ENCODE measurements at regions not wholly inside any gene's neighbourhood (a gene's known extent, or its start where the extent isn't known, plus 50 kb on each side); places are given as distances from the start of the nearest gene placed in this dataset.

- ATAC-seq (ENCODE audit: insufficient read depth, low FRiP score) (no peak), DNase-seq (no peak)
- WGBS, 2 donors: 87 to 94% methylated on average over 4 of the region's 4 CpGs
- Histone ChIP-seq H3K9me3 (ENCODE audit: control insufficient read depth in 4 of 4, insufficient read depth in 3 of 4, low read length in 3 of 4) (peaks cover 0 to 1% (median 0%) of the 10 kb centered on the region in 4 donors), H3K27ac (ENCODE audit: low read depth in 1 of 2, low read length in 1 of 2) (no peak overlapping the region), H3K4me1 (ENCODE audit: control insufficient read depth in 5 of 5, insufficient read depth in 5 of 5, low read length in 5 of 5) (peaks cover 0 to 6% (median 0%) of the 10 kb centered on the region in 5 donors), H3K27me3 (ENCODE audit: control insufficient read depth in 3 of 3, insufficient read depth in 3 of 3, low read length in 2 of 3) (no peaks in the 10 kb centered on the region), H3K9ac (ENCODE audit: insufficient read depth in 1 of 2, low read length in 2 of 2) (no peak overlapping the region), H3K4me3 (no peak overlapping the region), H3K36me3 (ENCODE audit: control insufficient read depth in 4 of 4, insufficient read depth in 4 of 4, low read length in 4 of 4) (no peaks in the 10 kb centered on the region)
- TF ChIP-seq, protein P1, sequence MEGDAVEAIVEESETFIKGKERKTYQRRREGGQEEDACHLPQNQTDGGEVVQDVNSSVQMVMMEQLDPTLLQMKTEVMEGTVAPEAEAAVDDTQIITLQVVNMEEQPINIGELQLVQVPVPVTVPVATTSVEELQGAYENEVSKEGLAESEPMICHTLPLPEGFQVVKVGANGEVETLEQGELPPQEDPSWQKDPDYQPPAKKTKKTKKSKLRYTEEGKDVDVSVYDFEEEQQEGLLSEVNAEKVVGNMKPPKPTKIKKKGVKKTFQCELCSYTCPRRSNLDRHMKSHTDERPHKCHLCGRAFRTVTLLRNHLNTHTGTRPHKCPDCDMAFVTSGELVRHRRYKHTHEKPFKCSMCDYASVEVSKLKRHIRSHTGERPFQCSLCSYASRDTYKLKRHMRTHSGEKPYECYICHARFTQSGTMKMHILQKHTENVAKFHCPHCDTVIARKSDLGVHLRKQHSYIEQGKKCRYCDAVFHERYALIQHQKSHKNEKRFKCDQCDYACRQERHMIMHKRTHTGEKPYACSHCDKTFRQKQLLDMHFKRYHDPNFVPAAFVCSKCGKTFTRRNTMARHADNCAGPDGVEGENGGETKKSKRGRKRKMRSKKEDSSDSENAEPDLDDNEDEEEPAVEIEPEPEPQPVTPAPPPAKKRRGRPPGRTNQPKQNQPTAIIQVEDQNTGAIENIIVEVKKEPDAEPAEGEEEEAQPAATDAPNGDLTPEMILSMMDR (IDR thresholded peaks at IDR 0.05; ENCODE audit: control extremely low read depth, extremely low read depth): no peak
Observed at GRCh38 chr5:51669095-51669494, 285.8 kb downstream of the ISL1 start.

GRCh38 chr5:51678330-51678729 lies 295.1 kb downstream of the ISL1 start:
- Histone ChIP-seq H3K36me3 (ENCODE audit: control insufficient read depth in 4 of 4, insufficient read depth in 4 of 4, low read length in 4 of 4) (no peaks in the 10 kb centered on the region), H3K27me3 (ENCODE audit: control insufficient read depth in 3 of 3, insufficient read depth in 3 of 3, low read length in 2 of 3) (no peaks in the 10 kb centered on the region), H3K4me1 (ENCODE audit: control insufficient read depth in 5 of 5, insufficient read depth in 5 of 5, low read length in 5 of 5) (peaks cover 0 to 3% (median 0%) of the 10 kb centered on the region in 5 donors), H3K27ac (ENCODE audit: low read depth in 1 of 2, low read length in 1 of 2) (no peak overlapping the region), H3K4me3 (no peak overlapping the region), H3K9me3 (ENCODE audit: control insufficient read depth in 4 of 4, insufficient read depth in 3 of 4, low read length in 3 of 4) (no peaks in the 10 kb centered on the region), H3K9ac (ENCODE audit: insufficient read depth in 1 of 2, low read length in 2 of 2) (no peak overlapping the region)
- DNase-seq: no peak
- 81 to 90% methylated on average over 3 of the region's 3 CpGs for WGBS, 2 donors
- no peak for ATAC-seq (ENCODE audit: insufficient read depth, low FRiP score)
- TF ChIP-seq, protein P1 (IDR thresholded peaks at IDR 0.05; ENCODE audit: control extremely low read depth, extremely low read depth): no peak

GRCh38 chr5:51679286-51679685 lies 296.0 kb downstream of the ISL1 start:
- DNase-seq (no peak), ATAC-seq (ENCODE audit: insufficient read depth, low FRiP score) (no peak)
- Histone ChIP-seq H3K9ac (ENCODE audit: insufficient read depth in 1 of 2, low read length in 2 of 2) (no peak overlapping the region), H3K9me3 (ENCODE audit: control insufficient read depth in 4 of 4, insufficient read depth in 3 of 4, low read length in 3 of 4) (no peaks in the 10 kb centered on the region), H3K27ac (ENCODE audit: low read depth in 1 of 2, low read length in 1 of 2) (no peak overlapping the region), H3K4me3 (no peak overlapping the region), H3K27me3 (ENCODE audit: control insufficient read depth in 3 of 3, insufficient read depth in 3 of 3, low read length in 2 of 3) (no peaks in the 10 kb centered on the region), H3K4me1 (ENCODE audit: control insufficient read depth in 5 of 5, insufficient read depth in 5 of 5, low read length in 5 of 5) (peaks cover 0 to 3% (median 0%) of the 10 kb centered on the region in 5 donors), H3K36me3 (ENCODE audit: control insufficient read depth in 4 of 4, insufficient read depth in 4 of 4, low read length in 4 of 4) (no peaks in the 10 kb centered on the region)
- TF ChIP-seq, protein P1 (IDR thresholded peaks at IDR 0.05; ENCODE audit: control extremely low read depth, extremely low read depth): no peak

DNA sequence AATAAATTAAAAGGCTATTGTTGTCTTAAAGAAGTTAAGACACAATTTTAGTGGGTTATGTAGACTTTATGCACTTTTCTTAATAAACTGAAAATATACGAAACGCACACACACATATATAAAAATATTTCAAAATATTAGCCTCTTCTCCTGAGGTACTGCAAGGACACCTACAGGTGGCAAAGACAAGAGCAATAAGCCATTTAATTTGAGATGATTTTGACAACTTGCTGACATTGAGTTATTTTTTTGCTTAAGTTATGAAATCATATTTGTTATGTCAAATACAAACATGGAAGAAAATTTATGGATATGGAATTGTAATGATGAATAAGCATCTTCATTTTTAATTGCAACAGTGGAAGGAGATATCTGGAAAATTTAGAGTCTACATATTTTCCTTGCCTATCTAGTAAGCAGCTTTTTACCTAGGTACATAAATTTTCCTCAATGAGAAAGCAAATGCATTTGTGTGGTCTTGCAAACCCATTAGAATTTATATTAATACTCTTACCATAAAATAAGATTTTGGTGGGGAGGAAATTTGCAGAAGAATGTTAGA lies 301.6 kb downstream of the ISL1 start:
- no peak overlapping the region for H3K27ac ChIP-seq (ENCODE audit: low read depth in 1 of 2, low read length in 1 of 2)
- H3K4me1 ChIP-seq (ENCODE audit: control insufficient read depth in 5 of 5, insufficient read depth in 5 of 5, low read length in 5 of 5): no peaks in the 10 kb centered on the region
- H3K4me3 ChIP-seq: no peak overlapping the region
- 89 to 90% methylated on average over 2 of the region's 2 CpGs for WGBS, 2 donors
- no peaks in the 10 kb centered on the region for H3K27me3 ChIP-seq (ENCODE audit: control insufficient read depth in 3 of 3, insufficient read depth in 3 of 3, low read length in 2 of 3)
- no peak for DNase-seq
- TF ChIP-seq, protein P1 (IDR thresholded peaks at IDR 0.05; ENCODE audit: control extremely low read depth, extremely low read depth): no peak
- H3K9ac ChIP-seq (ENCODE audit: insufficient read depth in 1 of 2, low read length in 2 of 2): no peak overlapping the region
- ATAC-seq (ENCODE audit: insufficient read depth, low FRiP score): no peak
- no peaks in the 10 kb centered on the region for H3K36me3 ChIP-seq (ENCODE audit: control insufficient read depth in 4 of 4, insufficient read depth in 4 of 4, low read length in 4 of 4)
- H3K9me3 ChIP-seq (ENCODE audit: control insufficient read depth in 4 of 4, insufficient read depth in 3 of 4, low read length in 3 of 4): peaks cover 0 to 2% (median 0%) of the 10 kb centered on the region in 4 donors

Data from lung (tissue), 11 donors.